Right atrium auricular region (tissue), 2 donors: ENCODE measurements at regions not wholly inside any gene's neighbourhood (a gene's known extent, or its start where the extent isn't known, plus 50 kb on each side); places are given as distances from the start of the nearest gene placed in this dataset.
A peak's percentile ranks its signal among the peaks of the same experiment; 100 is the strongest.

Experiments
- DNase-seq: peaks from one replicate; pipeline ENCODE4 v3.0.0-alpha.2; 2019; ENCODE audit warnings: low spot score
- H3K27ac ChIP-seq, 2 donors: fragments of 200-600 bp; sonication (generic); 1 replicate in 1 of 2; 2 replicates in 1 of 2; pipeline ENCODE4 v1.5.1; 2016 to 2019
- H3K27me3 ChIP-seq, 2 donors: fragments of 200-600 bp; sonication (generic); one replicate each; pipeline versions ENCODE4 v1.5.1 to v1.6.0; 2017 to 2019
- H3K36me3 ChIP-seq: fragments of 200-600 bp; sonication (generic); one replicate; pipeline ENCODE4 v1.5.1; 2016
- H3K4me1 ChIP-seq, 2 donors: fragments of 200-600 bp; sonication (generic); one replicate each; pipeline versions ENCODE4 v1.5.1 to v1.6.0; 2017 to 2019
- H3K4me3 ChIP-seq, 2 donors: fragments of 200-600 bp; sonication (generic); 1 replicate in 1 of 2; 2 replicates in 1 of 2; pipeline ENCODE4 v1.5.1; 2017 to 2019; ENCODE audit warnings: mild to moderate bottlenecking in 1 of 2, moderate library complexity in 1 of 2
- H3K9me3 ChIP-seq, 2 donors: fragments of 200-600 bp; sonication (generic); one replicate each; pipeline ENCODE4 v1.5.1; 2019
- TF ChIP-seq, protein P1 (sequence below), 2 donors: fragments of 200-600 bp; sonication (generic); IDR thresholded peaks; one replicate each; pipeline ENCODE4 v1.5.1; 2019; ENCODE audit warnings: antibody characterized with exemption in 2 of 2

DNA sequence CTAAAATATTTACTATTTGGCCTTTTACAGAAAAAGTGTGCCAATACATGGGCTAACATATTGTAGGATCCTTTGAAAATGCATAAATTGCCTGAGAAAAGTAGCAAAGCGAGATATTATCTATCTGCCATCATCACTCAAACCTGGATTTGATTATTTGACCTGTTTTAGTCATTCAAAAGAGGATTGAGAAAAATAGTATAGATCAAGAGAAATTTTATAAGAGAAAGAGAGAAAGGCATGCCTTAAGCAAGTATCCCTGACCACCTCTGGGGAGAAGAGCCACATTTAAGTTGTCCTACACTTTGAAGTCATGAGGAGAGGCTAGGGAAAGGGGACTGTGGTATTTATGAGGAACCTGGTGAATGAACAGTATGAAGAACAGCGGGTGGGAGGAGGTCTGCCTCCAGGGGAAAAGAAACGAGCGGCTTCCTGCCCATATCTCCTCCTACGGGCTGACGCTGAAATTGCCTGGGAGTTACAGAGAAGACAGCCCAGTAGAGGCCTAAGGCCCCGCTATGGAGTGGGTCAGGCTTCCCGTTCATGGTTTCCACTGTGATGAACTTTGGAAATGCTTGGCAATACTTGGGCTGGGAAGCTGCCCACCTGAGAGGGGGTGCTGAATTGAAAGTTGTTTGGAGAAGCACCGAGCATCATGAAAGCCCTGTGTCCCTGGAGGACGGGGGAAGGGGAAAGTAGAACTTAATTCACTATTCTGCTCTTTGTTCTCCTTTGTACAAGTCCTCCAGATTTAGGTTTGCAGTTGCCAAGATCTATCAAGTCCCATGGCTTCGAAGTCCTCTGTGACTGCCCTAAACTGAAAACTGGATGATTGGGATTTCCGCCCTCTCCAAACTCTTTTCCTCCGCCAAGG lies 106.9 kb upstream of the ACSL4 start:
- H3K27ac ChIP-seq: peak overlapping the region; percentile 29 to 61
- TF ChIP-seq, protein P1, sequence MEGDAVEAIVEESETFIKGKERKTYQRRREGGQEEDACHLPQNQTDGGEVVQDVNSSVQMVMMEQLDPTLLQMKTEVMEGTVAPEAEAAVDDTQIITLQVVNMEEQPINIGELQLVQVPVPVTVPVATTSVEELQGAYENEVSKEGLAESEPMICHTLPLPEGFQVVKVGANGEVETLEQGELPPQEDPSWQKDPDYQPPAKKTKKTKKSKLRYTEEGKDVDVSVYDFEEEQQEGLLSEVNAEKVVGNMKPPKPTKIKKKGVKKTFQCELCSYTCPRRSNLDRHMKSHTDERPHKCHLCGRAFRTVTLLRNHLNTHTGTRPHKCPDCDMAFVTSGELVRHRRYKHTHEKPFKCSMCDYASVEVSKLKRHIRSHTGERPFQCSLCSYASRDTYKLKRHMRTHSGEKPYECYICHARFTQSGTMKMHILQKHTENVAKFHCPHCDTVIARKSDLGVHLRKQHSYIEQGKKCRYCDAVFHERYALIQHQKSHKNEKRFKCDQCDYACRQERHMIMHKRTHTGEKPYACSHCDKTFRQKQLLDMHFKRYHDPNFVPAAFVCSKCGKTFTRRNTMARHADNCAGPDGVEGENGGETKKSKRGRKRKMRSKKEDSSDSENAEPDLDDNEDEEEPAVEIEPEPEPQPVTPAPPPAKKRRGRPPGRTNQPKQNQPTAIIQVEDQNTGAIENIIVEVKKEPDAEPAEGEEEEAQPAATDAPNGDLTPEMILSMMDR (IDR thresholded peaks at IDR 0.05): no peak
- H3K9me3 ChIP-seq: no peaks in the 10 kb centered on the region
- no peak for DNase-seq
- H3K4me1 ChIP-seq: no peaks in the 10 kb centered on the region
- no peaks in the 10 kb centered on the region for H3K27me3 ChIP-seq
- H3K36me3 ChIP-seq: no peaks in the 10 kb centered on the region
- H3K4me3 ChIP-seq: no peak overlapping the region

DNA sequence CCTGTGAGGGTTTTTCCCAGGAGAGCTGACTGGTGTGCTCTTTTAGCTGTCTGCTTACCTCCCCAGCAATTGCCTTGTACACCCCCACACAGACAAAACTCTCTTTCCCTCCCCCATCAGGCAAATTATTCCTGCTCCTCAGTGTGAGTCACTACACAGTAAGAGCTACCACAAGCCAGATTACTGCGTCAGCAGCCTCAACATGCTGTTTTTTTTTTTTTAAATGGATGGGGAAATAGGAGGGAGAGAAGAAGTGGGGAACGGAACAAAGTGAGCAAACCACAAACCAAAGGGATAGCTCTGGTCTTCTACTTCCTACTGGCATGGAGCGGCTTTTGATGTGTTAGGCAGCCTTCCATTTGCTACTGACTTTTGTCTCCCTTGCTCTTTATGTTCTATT lies 107.5 kb upstream of the ACSL4 start:
- Histone ChIP-seq H3K4me3 (no peak overlapping the region), H3K9me3 (no peaks in the 10 kb centered on the region), H3K36me3 (no peaks in the 10 kb centered on the region), H3K27ac (peak overlapping the region; percentile 29 to 61), H3K27me3 (no peaks in the 10 kb centered on the region), H3K4me1 (no peaks in the 10 kb centered on the region)
- TF ChIP-seq, protein P1 (IDR thresholded peaks at IDR 0.05): no peak
- DNase-seq: peak; percentile 60

DNA sequence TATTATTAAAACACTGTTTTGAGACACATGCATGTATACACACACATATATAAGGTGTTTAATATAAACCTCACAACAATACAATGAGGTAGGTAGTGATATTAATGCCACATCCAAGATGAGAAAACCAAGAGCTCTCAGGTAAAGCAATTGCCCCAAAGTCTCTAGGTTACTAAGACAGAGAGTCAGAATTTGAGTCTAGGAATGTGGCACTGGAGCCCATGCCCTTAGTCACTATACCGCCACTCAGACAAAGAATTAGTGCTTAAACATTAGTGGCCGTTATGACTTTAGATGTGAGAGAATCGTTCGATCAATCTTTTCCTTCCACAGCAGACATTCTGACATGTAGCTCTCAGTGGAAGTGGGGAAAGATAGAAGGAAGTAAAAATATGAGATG lies 108.2 kb upstream of the ACSL4 start:
- H3K27ac ChIP-seq: no peak overlapping the region
- no peaks in the 10 kb centered on the region for H3K9me3 ChIP-seq
- no peaks in the 10 kb centered on the region for H3K27me3 ChIP-seq
- no peak overlapping the region for H3K4me3 ChIP-seq
- H3K36me3 ChIP-seq: no peaks in the 10 kb centered on the region
- DNase-seq: no peak
- TF ChIP-seq, protein P1 (IDR thresholded peaks at IDR 0.05): no peak
- H3K4me1 ChIP-seq: no peaks in the 10 kb centered on the region

DNA sequence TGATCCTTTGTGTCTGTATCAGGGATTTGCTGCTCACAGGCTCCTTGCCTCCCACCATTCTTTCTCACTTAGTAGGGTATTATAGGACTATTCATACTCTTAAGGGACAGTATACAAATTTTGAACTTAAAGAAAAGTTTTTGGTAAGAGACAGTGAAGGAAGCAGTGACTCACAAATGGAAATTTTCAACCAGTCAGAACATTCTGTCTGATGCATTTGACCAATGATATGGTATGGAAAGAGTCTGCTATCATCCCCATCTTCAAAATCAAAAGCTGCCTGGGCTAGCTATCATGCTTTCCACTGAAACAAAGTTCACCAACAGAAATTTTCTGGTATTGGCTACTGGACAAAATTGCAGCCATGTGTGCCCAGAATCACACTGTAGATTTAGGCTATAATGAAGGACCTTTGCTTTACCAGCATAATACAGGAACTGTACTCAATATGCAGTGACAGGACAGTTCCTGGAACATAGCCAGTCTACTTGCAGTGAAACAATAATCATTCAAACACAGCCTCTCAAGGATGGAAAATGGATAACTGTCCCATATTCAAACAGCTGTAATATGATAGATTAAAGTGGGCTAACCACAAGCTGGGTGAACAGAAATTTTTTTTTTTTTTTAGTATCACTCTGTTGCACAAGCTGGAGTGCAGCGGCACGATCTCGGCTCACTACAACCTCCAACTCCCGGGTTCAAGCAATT lies 109.0 kb upstream of the ACSL4 start:
- no peak for DNase-seq
- Histone ChIP-seq H3K36me3 (no peaks in the 10 kb centered on the region), H3K27ac (no peak overlapping the region), H3K9me3 (no peaks in the 10 kb centered on the region), H3K27me3 (no peaks in the 10 kb centered on the region), H3K4me1 (no peaks in the 10 kb centered on the region), H3K4me3 (no peak overlapping the region)
- TF ChIP-seq, protein P1 (IDR thresholded peaks at IDR 0.05): no peak

DNA sequence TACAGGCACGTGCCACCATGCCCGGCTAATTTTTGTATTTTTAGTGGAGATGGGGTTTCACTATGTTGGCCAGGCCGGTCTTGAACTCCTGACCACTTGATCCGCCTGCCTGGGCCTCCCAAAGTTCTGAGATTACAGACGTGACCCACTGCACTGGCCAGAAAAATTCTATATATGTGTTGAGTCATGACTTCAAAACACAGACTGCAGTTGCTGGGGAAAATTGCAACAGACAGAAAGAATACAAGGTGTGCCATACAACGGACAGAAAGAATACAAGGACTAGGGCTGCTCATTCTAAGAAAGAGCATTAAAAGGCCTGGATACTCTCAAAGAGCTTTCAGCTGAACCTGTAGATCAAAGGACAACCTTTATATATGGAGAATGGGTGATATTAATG lies 109.6 kb upstream of the ACSL4 start:
- TF ChIP-seq, protein P1 (IDR thresholded peaks at IDR 0.05): no peak
- no peaks in the 10 kb centered on the region for H3K36me3 ChIP-seq
- H3K4me3 ChIP-seq: no peak overlapping the region
- no peak for DNase-seq
- no peaks in the 10 kb centered on the region for H3K27me3 ChIP-seq
- no peaks in the 10 kb centered on the region for H3K9me3 ChIP-seq
- H3K27ac ChIP-seq: no peak overlapping the region
- no peaks in the 10 kb centered on the region for H3K4me1 ChIP-seq
